ENCODE measurements at regions not wholly inside any gene's neighbourhood (a gene's known extent, or its start where the extent isn't known, plus 50 kb on each side); places are given as distances from the start of the nearest gene placed in this dataset.

GRCh38 chr17:74024871-74025531, 178.5 kb upstream of the RPL38 start:
- DNase-seq = no peak

- no peak for DNase-seq
Observed at GRCh38 chr17:74027444-74027843, 176.0 kb upstream of the RPL38 start.

DNA sequence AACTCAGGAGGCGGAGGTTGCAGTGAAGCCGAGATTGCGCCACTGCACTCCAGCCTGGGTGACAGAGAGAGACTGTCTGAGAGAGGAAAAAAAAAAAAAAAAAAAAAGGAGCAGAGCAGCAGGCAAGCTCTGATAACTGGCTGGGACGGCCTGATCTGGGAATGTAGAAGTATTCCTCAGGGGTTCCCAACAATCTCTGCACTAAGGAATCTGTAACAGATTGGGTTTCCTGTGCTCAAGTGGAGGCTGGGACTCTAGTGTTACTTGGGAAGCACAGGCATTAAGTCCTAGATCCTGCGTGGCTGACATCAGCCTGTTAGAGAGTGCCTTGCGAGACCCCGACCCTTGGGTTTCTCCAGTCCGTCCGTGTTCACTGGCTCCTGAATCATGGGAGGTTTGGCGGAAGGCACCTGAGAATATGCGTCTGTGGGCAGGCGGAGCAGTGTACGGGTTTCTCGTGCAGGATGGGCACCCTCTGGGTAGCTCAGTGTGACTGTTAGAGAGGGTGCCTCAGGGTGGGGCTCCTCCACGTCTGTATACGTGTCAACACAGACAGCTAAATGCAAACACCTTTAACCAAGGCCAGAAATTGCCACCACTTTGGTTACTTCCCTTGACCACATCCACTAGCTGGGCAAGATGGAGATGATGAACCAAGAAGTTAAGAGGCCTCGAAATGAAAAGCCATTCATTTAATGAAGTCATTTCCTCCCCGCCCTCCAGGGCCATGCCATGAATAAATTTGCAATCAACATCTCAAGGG, 174.9 kb upstream of the RPL38 start:
- no peak for DNase-seq

DNA sequence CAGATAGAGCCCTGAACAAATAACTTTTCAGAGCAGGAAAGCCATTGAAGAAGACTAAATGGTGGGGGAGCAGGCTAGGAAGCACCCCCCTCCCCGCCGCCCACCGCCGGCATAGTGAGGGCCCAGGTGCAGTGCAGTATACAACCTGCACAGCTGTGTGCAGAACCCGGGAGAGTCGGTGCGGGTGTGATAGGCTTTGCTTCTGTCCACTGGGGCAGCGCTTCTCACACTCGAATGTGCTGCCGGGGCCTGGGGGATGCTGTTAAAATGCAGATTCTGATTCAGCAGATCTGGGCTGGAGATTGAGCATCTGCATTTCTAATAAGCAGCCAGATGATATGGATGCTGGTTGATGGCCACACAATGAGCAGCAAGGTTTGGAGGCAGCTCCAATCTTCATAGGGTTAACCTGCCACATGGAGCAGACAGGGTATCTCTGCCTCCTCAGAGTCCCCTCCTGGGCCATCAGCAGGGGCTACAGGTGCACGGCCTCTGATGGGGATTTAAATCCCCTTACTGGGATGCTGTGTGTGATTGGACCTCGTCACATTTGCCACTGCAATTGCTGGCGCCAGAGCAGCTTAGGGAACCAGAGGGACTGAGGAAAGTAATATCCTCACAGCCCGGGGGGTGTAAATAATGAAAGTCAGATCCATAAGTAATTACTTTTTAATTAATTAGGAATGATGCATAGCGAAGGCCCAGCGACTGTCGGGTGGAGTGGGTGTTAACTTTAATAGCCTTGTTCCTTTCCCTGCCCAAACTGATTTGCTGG, 172.0 kb upstream of the RPL38 start:
- DNase-seq = no peak

DNA sequence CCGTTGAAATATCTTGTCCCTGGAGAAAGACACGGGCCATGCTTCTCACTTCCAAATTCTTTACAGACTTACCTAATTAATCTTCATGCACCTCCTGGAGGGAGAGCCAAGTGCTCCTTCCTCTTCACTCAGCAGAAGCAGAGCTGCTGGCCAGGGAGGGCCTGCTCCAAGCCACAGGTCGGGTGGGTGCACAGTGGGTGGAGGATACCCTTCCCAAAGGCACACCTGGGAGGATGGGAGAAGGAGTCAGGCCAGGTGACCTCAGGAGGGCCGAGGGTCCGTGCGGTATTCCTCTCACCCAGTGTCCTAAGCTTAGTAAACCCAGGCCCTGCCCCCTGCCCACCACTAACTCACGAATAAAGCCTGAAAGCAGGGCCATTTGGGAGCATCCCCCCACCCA, 171.3 kb upstream of the RPL38 start:
- no peak for DNase-seq

- DNase-seq = no peak
Observed at GRCh38 chr17:74037320-74037719, 166.2 kb upstream of the RPL38 start.

- DNase-seq = no peak
Observed at GRCh38 chr17:74040291-74040690, 163.2 kb upstream of the RPL38 start.

DNA sequence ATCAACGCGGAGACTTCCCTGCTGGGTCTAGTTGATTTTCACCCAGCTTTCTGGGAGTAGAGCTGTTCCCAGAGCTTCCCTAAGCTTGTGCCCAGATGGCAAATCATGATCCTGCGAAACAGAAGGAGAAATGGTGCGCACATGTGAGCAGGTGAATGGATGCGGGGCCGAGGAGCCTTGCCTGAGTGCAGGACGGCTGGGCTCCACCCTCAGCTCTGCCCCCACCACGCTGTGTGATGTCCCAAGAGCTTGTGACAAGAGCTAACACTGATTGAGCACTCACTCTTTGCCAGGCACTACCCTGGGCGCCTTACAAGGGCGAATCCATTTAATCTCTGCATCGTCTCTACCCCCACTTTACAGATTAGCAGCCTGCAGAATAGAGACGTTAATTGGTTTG, 162.7 kb upstream of the RPL38 start:
- DNase-seq = no peak

GRCh38 chr17:74041869-74042640, 161.4 kb upstream of the RPL38 start:
- no peak for DNase-seq

DNA sequence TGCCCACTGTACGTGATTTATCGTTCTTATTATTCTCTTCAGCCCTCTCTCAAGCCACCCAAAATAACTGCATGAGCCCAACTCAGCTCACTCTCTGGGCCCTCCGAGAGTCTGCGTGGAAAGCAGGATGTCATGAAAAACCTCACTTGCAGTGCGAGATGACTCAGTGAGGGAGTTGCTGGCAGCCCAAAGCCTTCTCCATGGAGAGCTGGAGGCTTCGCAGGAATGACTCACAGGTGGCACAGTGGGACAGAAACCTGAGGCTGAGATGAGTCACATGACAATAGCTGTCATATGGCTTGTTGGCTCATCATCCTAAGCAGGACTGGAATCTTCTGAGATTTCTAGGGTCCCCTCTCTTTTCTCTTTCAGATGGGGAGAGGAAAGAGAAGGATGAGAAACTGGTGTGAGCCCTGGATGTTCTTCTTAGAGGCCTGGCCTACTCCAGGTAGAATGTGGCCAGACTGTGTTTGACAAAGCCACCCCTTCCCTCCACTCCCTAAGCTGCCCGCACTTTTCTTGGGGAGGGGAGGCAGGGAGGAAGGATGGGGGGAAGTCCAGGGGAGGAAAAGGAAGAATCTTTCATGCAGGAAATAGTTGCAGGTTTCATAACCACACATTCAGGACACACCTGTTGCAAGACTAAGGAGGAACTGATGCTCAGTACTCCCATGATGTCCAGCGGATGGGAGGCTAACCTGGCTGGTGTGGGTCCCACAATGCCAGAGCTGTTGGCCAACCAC, 160.6 kb upstream of the RPL38 start:
- peak; percentile 42 to 62 for DNase-seq

- DNase-seq = no peak
Observed at GRCh38 chr17:74043976-74044375, 159.5 kb upstream of the RPL38 start.

- DNase-seq = no peak
Observed at GRCh38 chr17:74045608-74046280, 157.7 kb upstream of the RPL38 start.

GRCh38 chr17:74049167-74049966, 154.1 kb upstream of the RPL38 start:
- DNase-seq = no peak

DNA sequence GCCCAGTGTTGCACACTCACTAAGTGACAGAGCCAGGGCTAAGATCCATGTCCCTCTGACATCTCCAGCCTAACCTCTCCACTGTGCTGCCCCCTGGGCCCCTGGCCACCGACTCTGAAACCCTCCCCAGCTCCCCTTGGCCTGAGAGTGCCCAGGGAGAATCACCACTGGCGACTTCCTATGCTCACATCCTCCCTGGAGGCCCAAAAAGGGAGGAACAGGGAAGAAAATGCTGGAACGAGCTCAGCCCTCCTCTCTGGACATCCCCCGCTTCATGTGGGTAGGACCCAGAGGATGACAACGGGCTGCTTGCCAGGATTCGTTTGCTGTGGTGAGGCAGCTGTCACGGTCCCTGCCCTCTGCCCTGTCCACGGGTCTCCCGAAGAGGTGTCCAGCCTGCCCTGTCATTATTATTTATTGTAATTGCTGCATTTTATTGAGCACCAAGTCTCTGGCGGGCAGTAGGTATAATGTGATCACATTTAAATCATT, 153.5 kb upstream of the RPL38 start:
- no peak for DNase-seq

GRCh38 chr17:74051348-74051747, 152.1 kb upstream of the RPL38 start:
- no peak for DNase-seq

- DNase-seq = no peak
Observed at GRCh38 chr17:74052993-74053711, 150.3 kb upstream of the RPL38 start.

DNA sequence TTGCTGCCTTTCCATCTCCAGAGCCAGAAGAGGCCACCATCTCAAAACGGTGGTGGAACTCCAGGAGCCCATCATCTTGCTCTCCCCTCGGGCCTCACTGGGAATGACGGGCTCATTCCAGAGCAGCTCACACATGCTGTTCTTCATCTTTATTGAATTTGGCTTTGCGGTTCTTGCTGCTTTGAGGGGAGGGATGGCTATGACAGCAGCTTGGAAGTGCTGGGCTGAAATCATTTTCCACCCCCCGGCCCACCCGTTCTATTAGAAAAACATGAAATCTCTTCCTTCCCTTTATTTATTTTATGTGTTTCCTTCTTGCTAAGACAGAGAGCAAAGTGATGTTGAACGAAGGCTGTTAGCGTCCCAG, 149.8 kb upstream of the RPL38 start:
- DNase-seq = no peak

DNA sequence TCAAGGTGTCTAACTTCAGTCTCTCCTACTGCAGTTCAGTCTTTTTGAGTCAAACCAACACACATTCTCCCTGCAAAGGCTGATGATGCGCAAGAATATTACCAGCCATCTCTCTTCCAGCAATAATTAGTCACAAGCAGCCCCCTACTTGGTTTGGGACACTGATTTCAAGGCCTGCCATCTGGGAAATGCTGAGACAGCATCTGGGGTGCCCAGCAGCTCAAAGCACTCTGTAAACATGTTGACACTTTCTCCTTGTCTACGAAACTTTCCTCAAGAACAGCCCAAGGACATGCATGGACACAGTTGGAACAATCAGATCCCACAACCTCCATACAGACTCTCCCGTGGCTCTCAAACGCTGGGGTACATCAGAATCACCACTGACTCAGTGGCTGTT, 149.2 kb upstream of the RPL38 start:
- no peak for DNase-seq

DNA sequence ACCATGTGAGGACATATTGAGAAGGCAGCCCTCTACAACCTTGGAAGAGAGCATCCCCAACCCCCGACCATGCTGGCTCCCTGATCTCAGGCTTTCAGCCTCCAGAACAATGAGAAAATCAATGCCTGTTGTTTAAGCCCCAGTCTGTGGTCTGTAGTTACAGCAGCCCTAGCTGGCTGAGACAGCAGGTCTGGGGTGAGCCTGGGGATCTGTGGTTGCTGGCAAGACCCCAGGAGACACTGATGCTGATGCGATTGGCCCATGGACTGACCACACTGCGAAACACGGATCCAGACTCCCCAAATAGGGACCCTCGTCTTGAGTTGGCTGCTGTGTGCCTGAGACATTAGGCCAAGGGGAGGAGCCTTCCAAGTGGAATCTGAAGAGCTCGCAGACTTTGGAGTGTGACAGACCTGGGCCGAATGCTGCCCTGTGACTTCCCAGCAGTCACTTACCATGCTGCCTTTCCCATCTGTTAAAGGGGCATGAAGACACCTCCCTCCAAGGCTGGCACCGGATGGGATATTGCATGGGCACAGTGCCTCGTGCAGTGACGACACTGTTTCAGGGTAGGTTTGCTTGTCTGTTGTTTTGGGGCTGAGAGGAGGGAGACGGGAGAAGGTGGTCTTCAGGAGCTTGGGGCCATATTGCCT, 147.8 kb upstream of the RPL38 start:
- DNase-seq = no peak

Measured in stimulated activated CD4-positive, alpha-beta T cell treated with anti-CD3 and anti-CD28 coated beads, Interleukin-2, amount 100 ng/mL, for 24 hours (primary cell).